Retina (tissue), 1 donor: ENCODE measurements at regions not wholly inside any gene's neighbourhood (a gene's known extent, or its start where the extent isn't known, plus 50 kb on each side); places are given as distances from the start of the nearest gene placed in this dataset.
A peak's percentile ranks its signal among the peaks of the same experiment; 100 is the strongest.

Experiments
- DNase-seq: peaks from one replicate; pipeline ENCODE4 v3.0.0-alpha.2; 2016

GRCh38 chr5:166166071-166166470 is 2125.4 kb upstream of the WWC1 start:
- DNase-seq: peak; percentile 49

- DNase-seq: peak; percentile 38
Observed at GRCh38 chr5:166172597-166172996, 2118.8 kb upstream of the WWC1 start.

- DNase-seq: peak; percentile 19
Observed at GRCh38 chr5:166178411-166179080, 2112.9 kb upstream of the WWC1 start.

- DNase-seq: no peak
Observed at GRCh38 chr5:166185185-166185584, 2106.3 kb upstream of the WWC1 start.

GRCh38 chr5:166188501-166189325 is 2102.7 kb upstream of the WWC1 start:
- no peak for DNase-seq

GRCh38 chr5:166192696-166193095 is 2098.7 kb upstream of the WWC1 start:
- no peak for DNase-seq

- DNase-seq: no peak
Observed at GRCh38 chr5:166195981-166196380, 2095.5 kb upstream of the WWC1 start.

GRCh38 chr5:166200532-166200931 is 2090.9 kb upstream of the WWC1 start:
- no peak for DNase-seq

- no peak for DNase-seq
Observed at GRCh38 chr5:166211640-166212039, 2079.8 kb upstream of the WWC1 start.

- DNase-seq: no peak
Observed at GRCh38 chr5:166236327-166236726, 2055.1 kb upstream of the WWC1 start.

- DNase-seq: no peak
Observed at GRCh38 chr5:166240705-166241104, 2050.7 kb upstream of the WWC1 start.

GRCh38 chr5:166245556-166245955 is 2045.9 kb upstream of the WWC1 start:
- no peak for DNase-seq

- no peak for DNase-seq
Observed at GRCh38 chr5:166251786-166252185, 2039.7 kb upstream of the WWC1 start.

GRCh38 chr5:166257661-166258060 is 2033.8 kb upstream of the WWC1 start:
- no peak for DNase-seq

GRCh38 chr5:166262395-166262794 is 2029.0 kb upstream of the WWC1 start:
- DNase-seq: no peak

- DNase-seq: no peak
Observed at GRCh38 chr5:166267907-166268306, 2023.5 kb upstream of the WWC1 start.

GRCh38 chr5:166270712-166271111 is 2020.7 kb upstream of the WWC1 start:
- no peak for DNase-seq

- no peak for DNase-seq
Observed at GRCh38 chr5:166276006-166276405, 2015.4 kb upstream of the WWC1 start.

GRCh38 chr5:166279828-166280227 is 2011.6 kb upstream of the WWC1 start:
- no peak for DNase-seq

- no peak for DNase-seq
Observed at GRCh38 chr5:166281433-166281832, 2010.0 kb upstream of the WWC1 start.

- no peak for DNase-seq
Observed at GRCh38 chr5:166282939-166283338, 2008.5 kb upstream of the WWC1 start.

GRCh38 chr5:166285361-166285760 is 2006.1 kb upstream of the WWC1 start:
- DNase-seq: no peak

- no peak for DNase-seq
Observed at GRCh38 chr5:166286832-166287231, 2004.6 kb upstream of the WWC1 start.

- no peak for DNase-seq
Observed at GRCh38 chr5:166287866-166288265, 2003.6 kb upstream of the WWC1 start.
